ENCODE measurements at regions not wholly inside any gene's neighbourhood (a gene's known extent, or its start where the extent isn't known, plus 50 kb on each side); places are given as distances from the start of the nearest gene placed in this dataset.

GRCh38 chr3:137205394-137206045, 247.7 kb downstream of the IL20RB start:
- TF ChIP-seq, protein P1, sequence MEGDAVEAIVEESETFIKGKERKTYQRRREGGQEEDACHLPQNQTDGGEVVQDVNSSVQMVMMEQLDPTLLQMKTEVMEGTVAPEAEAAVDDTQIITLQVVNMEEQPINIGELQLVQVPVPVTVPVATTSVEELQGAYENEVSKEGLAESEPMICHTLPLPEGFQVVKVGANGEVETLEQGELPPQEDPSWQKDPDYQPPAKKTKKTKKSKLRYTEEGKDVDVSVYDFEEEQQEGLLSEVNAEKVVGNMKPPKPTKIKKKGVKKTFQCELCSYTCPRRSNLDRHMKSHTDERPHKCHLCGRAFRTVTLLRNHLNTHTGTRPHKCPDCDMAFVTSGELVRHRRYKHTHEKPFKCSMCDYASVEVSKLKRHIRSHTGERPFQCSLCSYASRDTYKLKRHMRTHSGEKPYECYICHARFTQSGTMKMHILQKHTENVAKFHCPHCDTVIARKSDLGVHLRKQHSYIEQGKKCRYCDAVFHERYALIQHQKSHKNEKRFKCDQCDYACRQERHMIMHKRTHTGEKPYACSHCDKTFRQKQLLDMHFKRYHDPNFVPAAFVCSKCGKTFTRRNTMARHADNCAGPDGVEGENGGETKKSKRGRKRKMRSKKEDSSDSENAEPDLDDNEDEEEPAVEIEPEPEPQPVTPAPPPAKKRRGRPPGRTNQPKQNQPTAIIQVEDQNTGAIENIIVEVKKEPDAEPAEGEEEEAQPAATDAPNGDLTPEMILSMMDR (IDR thresholded peaks at IDR 0.05) = no peak
- TF ChIP-seq POLR2AphosphoS5 (IDR thresholded peaks at IDR 0.05; ENCODE audit: low read depth, low read length) (no peak), TCF12 (IDR thresholded peaks at IDR 0.05) (no peak), MEF2A (IDR thresholded peaks at IDR 0.05; ENCODE audit: borderline replicate concordance, low read depth) (no peak), RFX5 (IDR thresholded peaks at IDR 0.05; ENCODE audit: low read length) (no peak)

All from SK-N-SH (cell line).